SK-N-SH (cell line): ENCODE measurements at regions not wholly inside any gene's neighbourhood (a gene's known extent, or its start where the extent isn't known, plus 50 kb on each side); places are given as distances from the start of the nearest gene placed in this dataset.
A peak's percentile ranks its signal among the peaks of the same experiment; 100 is the strongest.

Source experiments
- CTCF ChIA-PET: fragments of 300-600, 350-600 bp; formaldehyde crosslinking; extraction: SDS; loops from one replicate; lab custom pipeline; 2021; lab: Yijun Ruan, JAX
- POLR2A ChIA-PET: fragments of 350-600 bp; sonication (Branson Sonifier 250); formaldehyde crosslinking; extraction: SDS; loops from one replicate; lab custom pipeline; 2020; ENCODE audit warnings: antibody characterized with exemption, inconsistent platforms; lab: Yijun Ruan, JAX
- DNase-seq: peaks from one replicate; pipeline ENCODE4 v3.0.0; 2012
- H2AFZ ChIP-seq: fragments of 200-600 bp; sonication (generic); 2 replicates; pipeline ENCODE4 v1.8.1; 2016; ENCODE audit warnings: antibody characterized with exemption, mild to moderate bottlenecking, low read depth
- H3F3A ChIP-seq: fragments of 200-600 bp; sonication (generic); replicated peaks from 2 replicates; pipeline ENCODE3; 2016; ENCODE audit warnings: antibody characterized with exemption, mild to moderate bottlenecking; ENCODE audit not compliant: insufficient read depth
- H3K27ac ChIP-seq, 2 experiments: fragments of 200-500 bp in 1 of 2; fragments of 200-600 bp in 1 of 2; sonication (Bioruptor generic) in 1 of 2; sonication (generic), shearing (Covaris generic) in 1 of 2; 2 replicates each; pipeline versions ENCODE4 v1.5.1 to v1.6.1; 2014 to 2016; ENCODE audit warnings: low read depth in 2 of 2, inconsistent platforms in 1 of 2, low read length in 1 of 2, mild to moderate bottlenecking in 1 of 2, mixed read lengths in 1 of 2
- H3K27me3 ChIP-seq: fragments of 200-600 bp; sonication (generic), shearing (Covaris generic); 2 replicates; pipeline ENCODE4 v1.6.1; 2016; ENCODE audit warnings: mixed run types; ENCODE audit not compliant: insufficient read depth
- H3K36me3 ChIP-seq, 2 experiments: fragments of 200-500 bp in 1 of 2; fragments of 200-600 bp in 1 of 2; sonication (Bioruptor generic) in 1 of 2; sonication (generic) in 1 of 2; replicated peaks in 1 of 2; 2 replicates each; pipeline versions ENCODE3 to v1.5.1; 2014 to 2016; ENCODE audit warnings: low read length in 1 of 2, mild to moderate bottlenecking in 1 of 2; ENCODE audit not compliant: insufficient read depth in 2 of 2, control insufficient read depth in 1 of 2
- H3K4me1 ChIP-seq, 2 experiments: fragments of 200-500 bp in 1 of 2; fragments of 200-600 bp in 1 of 2; sonication (Bioruptor generic) in 1 of 2; sonication (generic), shearing (Covaris generic) in 1 of 2; 2 replicates each; pipeline versions ENCODE4 v1.5.1 to v1.6.1; 2014 to 2016; ENCODE audit warnings: low read depth in 1 of 2, low read length in 1 of 2, mixed run types in 1 of 2; ENCODE audit not compliant: insufficient read depth in 2 of 2, control insufficient read depth in 1 of 2
- H3K4me2 ChIP-seq: fragments of 200-600 bp; sonication (generic), shearing (Covaris generic); 2 replicates; pipeline ENCODE4 v1.6.1; 2017; ENCODE audit warnings: mixed run types
- H3K4me3 ChIP-seq, 2 experiments: fragments of 200-500 bp in 1 of 2; fragments of 200-600 bp in 1 of 2; sonication (Bioruptor generic) in 1 of 2; sonication (generic), shearing (Covaris generic) in 1 of 2; 2 replicates each; pipeline versions ENCODE4 v1.5.1 to v1.8.1; 2014 to 2016; ENCODE audit warnings: low read depth in 2 of 2, inconsistent platforms in 1 of 2, low read length in 1 of 2, mild to moderate bottlenecking in 1 of 2, mixed read lengths in 1 of 2, moderate library complexity in 1 of 2
- H3K79me2 ChIP-seq: fragments of 200-600 bp; sonication (generic); 2 replicates; pipeline ENCODE4 v1.8.1; 2017; ENCODE audit warnings: mild to moderate bottlenecking; ENCODE audit not compliant: insufficient read depth
- H3K9ac ChIP-seq: fragments of 200-600 bp; sonication (generic); 2 replicates; pipeline ENCODE4 v1.6.1; 2017; ENCODE audit warnings: mixed run types
- H3K9me2 ChIP-seq: fragments of 200-600 bp; sonication (generic); 2 replicates; pipeline ENCODE4 v1.6.1; 2017; ENCODE audit warnings: mixed run types
- H3K9me3 ChIP-seq: fragments of 200-600 bp; sonication (generic); 2 replicates; pipeline ENCODE4 v1.6.1; 2017; ENCODE audit warnings: mixed run types, mild to moderate bottlenecking, moderate library complexity
- H4K20me1 ChIP-seq: fragments of 200-600 bp; sonication (generic); 2 replicates; pipeline ENCODE4 v1.6.1; 2017; ENCODE audit warnings: mild to moderate bottlenecking, mixed run types; ENCODE audit not compliant: insufficient read depth
- EZH2phosphoT487 ChIP-seq: fragments of 200-600 bp; sonication (generic); IDR thresholded peaks from 2 replicates; pipeline ENCODE4 v1.6.1; 2017; ENCODE audit warnings: low read depth, mixed run types, mild to moderate bottlenecking, antibody characterized with exemption, moderate library complexity, borderline replicate concordance
- NRF1 ChIP-seq: IDR thresholded peaks from 2 replicates; pipeline ENCODE4 v1.6.1; 2012; ENCODE audit warnings: low read depth, mild to moderate bottlenecking, low read length
- RAD21 ChIP-seq: IDR thresholded peaks from 2 replicates; pipeline ENCODE4 v1.6.1; 2012; ENCODE audit warnings: mild to moderate bottlenecking, low read length
- RFX5 ChIP-seq: IDR thresholded peaks from 2 replicates; pipeline ENCODE4 v1.6.1; 2012; ENCODE audit warnings: mild to moderate bottlenecking, improper control_type of control experiment, low read length
- RXRA ChIP-seq: IDR thresholded peaks from 2 replicates; pipeline ENCODE4 v1.4.0; 2012; ENCODE audit warnings: low read depth, mild to moderate bottlenecking, borderline replicate concordance
- SIN3A ChIP-seq: IDR thresholded peaks from 2 replicates; pipeline ENCODE4 v1.6.1; 2012; ENCODE audit warnings: low read depth, mild to moderate bottlenecking, low read length, moderate library complexity, borderline replicate concordance
- TAF1 ChIP-seq: IDR thresholded peaks from 2 replicates; pipeline ENCODE4 v1.6.1; 2012; ENCODE audit warnings: low read depth, mild to moderate bottlenecking, low read length, moderate library complexity, borderline replicate concordance
- TCF12 ChIP-seq: IDR thresholded peaks from 2 replicates; pipeline ENCODE4 v1.4.0; 2012
- TEAD4 ChIP-seq: IDR thresholded peaks from 2 replicates; pipeline ENCODE4 v1.4.0; 2012; ENCODE audit warnings: mild to moderate bottlenecking, borderline replicate concordance; ENCODE audit not compliant: insufficient read depth
- WGBS: methylation state at CpG from one replicate; pipeline ENCODE4 v1.1.6; 2017; ENCODE audit warnings: low lambda C conversion rate; 5-methylcytosine and 5-hydroxymethylcytosine counted together
- TF ChIP-seq, protein P1 (sequence below): fragments of 150-350 bp; IDR thresholded peaks from 2 replicates; pipeline ENCODE4 v1.6.1; 2017; ENCODE audit warnings: antibody characterized with exemption, low read length, low read depth, borderline replicate concordance
- TF ChIP-seq, protein P2 (sequence below): IDR thresholded peaks from 2 replicates; pipeline ENCODE4 v1.4.0; 2012; ENCODE audit warnings: low read depth, borderline replicate concordance

DNA sequence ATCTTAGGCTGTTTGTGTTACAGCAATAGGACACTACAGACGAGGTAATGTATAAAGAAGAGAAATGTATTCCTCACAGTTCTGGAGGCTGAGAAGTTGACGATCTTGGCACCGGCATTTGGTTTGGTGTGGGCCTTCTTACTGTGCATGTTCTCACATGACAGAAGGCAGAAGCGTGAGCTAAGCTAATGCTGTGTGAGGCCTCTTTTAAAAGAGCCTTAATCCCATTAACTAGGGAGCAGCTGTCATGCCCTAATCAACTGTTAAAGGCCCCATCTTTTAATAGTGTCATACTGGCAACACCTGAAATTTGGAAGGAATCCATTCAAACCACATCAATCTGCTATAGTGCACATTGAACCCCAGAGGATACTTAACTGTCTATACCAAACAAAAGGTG, 992.9 kb downstream of the GALC start (continued):
- TF ChIP-seq, protein P1, sequence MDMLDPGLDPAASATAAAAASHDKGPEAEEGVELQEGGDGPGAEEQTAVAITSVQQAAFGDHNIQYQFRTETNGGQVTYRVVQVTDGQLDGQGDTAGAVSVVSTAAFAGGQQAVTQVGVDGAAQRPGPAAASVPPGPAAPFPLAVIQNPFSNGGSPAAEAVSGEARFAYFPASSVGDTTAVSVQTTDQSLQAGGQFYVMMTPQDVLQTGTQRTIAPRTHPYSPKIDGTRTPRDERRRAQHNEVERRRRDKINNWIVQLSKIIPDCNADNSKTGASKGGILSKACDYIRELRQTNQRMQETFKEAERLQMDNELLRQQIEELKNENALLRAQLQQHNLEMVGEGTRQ = no peak
- TF ChIP-seq TEAD4 (no peak), RXRA (no peak), EZH2phosphoT487 (no peak), TAF1 (no peak)
- TF ChIP-seq, all 33 proteins: peak for 0

DNA sequence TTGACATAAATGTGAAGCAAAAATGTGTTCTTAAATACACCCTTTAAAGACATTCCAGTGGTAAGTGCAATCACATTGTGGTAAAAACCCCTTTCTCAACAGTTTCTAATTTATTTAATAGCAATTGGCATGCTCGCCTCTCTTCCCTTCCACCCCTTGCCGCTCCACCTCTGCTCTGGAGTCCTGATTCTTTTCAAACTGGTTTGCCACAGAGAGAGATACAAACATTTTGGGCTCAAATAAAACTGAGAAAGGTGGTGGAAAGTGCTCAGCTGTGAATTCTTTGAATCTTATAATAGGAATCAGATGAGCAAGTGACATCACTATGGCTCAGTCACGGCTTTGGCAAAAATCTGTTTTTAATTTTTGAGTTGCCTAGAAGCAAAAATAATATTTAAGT, 993.9 kb downstream of the GALC start:
- WGBS = 8% methylated on average over 3 of the region's 3 CpGs
- H3K4me3 ChIP-seq = no peak overlapping the region

DNA sequence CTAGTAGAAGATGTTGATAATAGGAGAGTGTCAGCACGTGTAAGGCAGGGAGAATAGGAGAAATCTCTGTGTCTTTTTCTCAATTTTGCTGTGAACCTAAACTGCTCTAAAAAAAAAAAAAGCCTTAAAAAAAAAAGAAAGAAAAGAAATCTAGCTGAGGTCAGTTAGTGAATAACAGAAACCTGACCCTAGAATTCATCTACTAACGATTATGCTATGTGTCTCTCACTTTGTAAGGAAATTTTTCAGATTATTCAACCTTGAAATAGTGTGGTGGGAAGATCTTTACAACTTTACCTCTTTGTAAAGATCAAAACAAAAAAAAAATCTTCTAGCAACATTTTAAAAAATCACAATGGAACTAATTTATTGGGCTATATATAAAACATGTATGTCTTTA, 995.7 kb downstream of the GALC start:
- H4K20me1 ChIP-seq = no peaks in the 10 kb centered on the region
- H3K27me3 ChIP-seq = no peaks in the 10 kb centered on the region
- H3K9ac ChIP-seq = no peak overlapping the region
- no peaks in the 10 kb centered on the region for H3K4me1 ChIP-seq
- no peak overlapping the region for H3K4me3 ChIP-seq
- no peak overlapping the region for H3K4me2 ChIP-seq
- ChIA-PET POLR2A (no interaction called here), CTCF (no interaction called here)
- H3F3A ChIP-seq = no peaks in the 10 kb centered on the region
- H3K9me3 ChIP-seq = no peaks in the 10 kb centered on the region
- H3K36me3 ChIP-seq = no peaks in the 10 kb centered on the region
- H3K9me2 ChIP-seq = no peaks in the 10 kb centered on the region
- H3K27ac ChIP-seq = no peak overlapping the region
- no peak overlapping the region for H2AFZ ChIP-seq
- no peaks in the 10 kb centered on the region for H3K79me2 ChIP-seq
- no peak for TF ChIP-seq SIN3A
- TF ChIP-seq, protein P2, sequence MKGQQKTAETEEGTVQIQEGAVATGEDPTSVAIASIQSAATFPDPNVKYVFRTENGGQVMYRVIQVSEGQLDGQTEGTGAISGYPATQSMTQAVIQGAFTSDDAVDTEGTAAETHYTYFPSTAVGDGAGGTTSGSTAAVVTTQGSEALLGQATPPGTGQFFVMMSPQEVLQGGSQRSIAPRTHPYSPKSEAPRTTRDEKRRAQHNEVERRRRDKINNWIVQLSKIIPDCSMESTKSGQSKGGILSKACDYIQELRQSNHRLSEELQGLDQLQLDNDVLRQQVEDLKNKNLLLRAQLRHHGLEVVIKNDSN = no peak
- TF ChIP-seq RAD21 = no peak
- no peak for TF ChIP-seq NRF1
- TF ChIP-seq RFX5 = no peak
- TF ChIP-seq EZH2phosphoT487 = no peak
- 1% methylated on average over 2 of the region's 2 CpGs for WGBS
- no peak for DNase-seq

More for the DNA sequence above, 993.9 kb downstream of the GALC start:
- DNase-seq = no peak
- Histone ChIP-seq H3F3A (no peaks in the 10 kb centered on the region), H3K27me3 (no peaks in the 10 kb centered on the region), H3K9ac (no peak overlapping the region), H3K36me3 (no peaks in the 10 kb centered on the region), H3K4me2 (no peak overlapping the region), H3K9me2 (no peaks in the 10 kb centered on the region), H2AFZ (no peak overlapping the region), H3K4me1 (no peaks in the 10 kb centered on the region), H3K9me3 (no peaks in the 10 kb centered on the region), H3K27ac (0 out of 4 replicates have a peak overlapping the region, but pooled peaks of 1 of the 2 experiments have one; percentile 28), H3K79me2 (no peaks in the 10 kb centered on the region), H4K20me1 (no peaks in the 10 kb centered on the region)
- CTCF ChIA-PET = no interaction called here
- TF ChIP-seq TCF12 (peak; percentile 13; the same call in 1 of the 2 replicates), RXRA (no peak)
- POLR2A ChIA-PET = no interaction called here
